Kidney epithelial cell (primary cell): ENCODE measurements at regions not wholly inside any gene's neighbourhood (a gene's known extent, or its start where the extent isn't known, plus 50 kb on each side); places are given as distances from the start of the nearest gene placed in this dataset.

Experiments
- DNase-seq: peaks from one replicate; pipeline ENCODE4 v3.0.0-alpha.2; 2010; ENCODE audit warnings: low read depth
- H3K27me3 ChIP-seq: 2 replicates; pipeline ENCODE4 v1.6.0; 2011; ENCODE audit warnings: low read length; ENCODE audit not compliant: control insufficient read depth, insufficient read depth
- H3K36me3 ChIP-seq: 2 replicates; pipeline ENCODE4 v1.5.1; 2011; ENCODE audit warnings: low read length; ENCODE audit not compliant: control insufficient read depth, insufficient read depth
- H3K4me3 ChIP-seq: 2 replicates; pipeline ENCODE4 v1.5.1; 2011; ENCODE audit warnings: low read depth, mild to moderate bottlenecking, control low read depth, low read length
- CTCF ChIP-seq: IDR thresholded peaks from 2 replicates; pipeline ENCODE4 v1.5.1; 2011; ENCODE audit warnings: mild to moderate bottlenecking, moderate library complexity, low read length, control low read depth, inconsistent platforms; ENCODE audit not compliant: insufficient read depth, poor library complexity, severe bottlenecking

DNA sequence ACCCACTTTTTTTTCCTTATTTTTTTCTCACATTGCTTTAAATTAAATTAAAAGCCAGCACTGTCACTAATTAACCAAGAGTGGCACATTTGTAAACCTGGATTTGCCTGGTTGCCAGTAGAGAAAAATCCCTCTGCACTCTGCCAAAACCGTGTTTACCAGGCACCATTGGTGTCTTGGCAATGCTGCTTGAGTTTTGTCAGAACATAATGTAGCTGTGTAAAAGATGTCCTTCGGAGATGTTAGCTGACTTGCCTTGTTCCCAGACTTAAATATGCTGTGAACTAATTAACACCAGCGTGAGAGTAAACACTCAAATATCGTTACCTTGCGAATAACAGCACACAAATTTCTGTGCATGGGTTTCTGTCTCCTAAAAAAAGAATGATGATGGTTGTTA lies 694.9 kb upstream of the ID4 start:
- no peaks in the 10 kb centered on the region for H3K27me3 ChIP-seq
- no peaks in the 10 kb centered on the region for H3K36me3 ChIP-seq
- H3K4me3 ChIP-seq = no peak overlapping the region
- TF ChIP-seq CTCF = no peak
- no peak for DNase-seq

DNA sequence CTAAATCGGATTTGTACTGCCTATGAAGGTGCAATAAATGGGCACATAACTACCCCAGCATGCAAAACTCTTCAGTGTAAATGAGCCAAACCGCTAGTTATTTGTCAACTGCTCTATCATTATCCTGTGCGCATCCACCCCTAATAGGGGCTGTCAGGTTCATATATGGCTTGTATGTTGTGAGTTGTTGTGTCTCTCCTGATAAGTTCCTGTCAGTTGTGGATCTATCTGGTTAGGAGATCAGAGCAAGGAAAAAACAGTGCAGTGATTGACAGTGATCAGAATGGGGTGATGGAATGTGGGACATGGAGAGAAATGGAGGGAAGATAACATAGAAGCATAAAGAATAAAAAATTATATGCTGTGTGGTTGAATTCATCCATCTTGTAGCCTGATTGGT lies 686.9 kb upstream of the ID4 start:
- H3K4me3 ChIP-seq = no peak overlapping the region
- DNase-seq = no peak
- no peaks in the 10 kb centered on the region for H3K36me3 ChIP-seq
- no peak for TF ChIP-seq CTCF
- no peaks in the 10 kb centered on the region for H3K27me3 ChIP-seq

DNA sequence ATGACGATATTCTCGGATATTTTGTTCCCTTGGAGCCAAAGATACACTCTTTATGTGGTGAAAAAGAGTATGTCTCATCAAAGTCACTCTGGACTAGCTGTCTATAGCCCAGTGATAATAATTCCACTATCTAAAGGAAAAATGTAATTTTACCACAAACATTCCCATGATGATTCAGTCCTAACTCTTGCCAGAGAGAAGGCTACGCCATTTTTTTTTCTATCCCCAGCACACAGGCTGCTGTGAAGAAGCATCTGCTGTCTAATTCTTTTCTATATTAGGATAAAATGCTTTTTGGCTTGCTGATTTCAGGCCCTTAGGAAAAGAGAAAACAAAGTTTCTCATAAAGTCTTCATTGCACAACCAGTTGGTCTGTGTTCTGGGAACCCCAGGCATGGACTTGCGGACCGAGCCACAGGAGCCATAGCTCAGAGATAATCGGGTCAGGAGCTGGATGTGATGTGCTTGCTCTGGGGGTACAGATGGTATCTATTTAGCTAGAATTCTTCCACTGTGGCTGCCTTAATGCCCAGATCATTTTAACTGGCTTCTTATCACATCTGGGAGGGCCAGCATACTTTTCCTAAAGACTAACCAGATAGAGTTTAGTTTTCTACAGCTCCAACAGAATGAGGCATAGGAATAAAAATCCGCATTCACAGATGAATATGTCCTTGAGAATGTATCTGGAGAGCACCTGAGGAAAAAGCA lies 683.7 kb upstream of the ID4 start:
- Histone ChIP-seq H3K27me3 (no peaks in the 10 kb centered on the region), H3K4me3 (no peak overlapping the region), H3K36me3 (no peaks in the 10 kb centered on the region)
- no peak for TF ChIP-seq CTCF
- no peak for DNase-seq

GRCh38 chr6:19153981-19154295 lies 683.2 kb upstream of the ID4 start:
- Histone ChIP-seq H3K27me3 (no peaks in the 10 kb centered on the region), H3K4me3 (no peak overlapping the region), H3K36me3 (no peaks in the 10 kb centered on the region)
- no peak for DNase-seq
- no peak for TF ChIP-seq CTCF

GRCh38 chr6:19156443-19156842 lies 680.7 kb upstream of the ID4 start:
- no peaks in the 10 kb centered on the region for H3K27me3 ChIP-seq
- no peak overlapping the region for H3K4me3 ChIP-seq
- no peak for TF ChIP-seq CTCF
- DNase-seq = no peak
- H3K36me3 ChIP-seq = no peaks in the 10 kb centered on the region

DNA sequence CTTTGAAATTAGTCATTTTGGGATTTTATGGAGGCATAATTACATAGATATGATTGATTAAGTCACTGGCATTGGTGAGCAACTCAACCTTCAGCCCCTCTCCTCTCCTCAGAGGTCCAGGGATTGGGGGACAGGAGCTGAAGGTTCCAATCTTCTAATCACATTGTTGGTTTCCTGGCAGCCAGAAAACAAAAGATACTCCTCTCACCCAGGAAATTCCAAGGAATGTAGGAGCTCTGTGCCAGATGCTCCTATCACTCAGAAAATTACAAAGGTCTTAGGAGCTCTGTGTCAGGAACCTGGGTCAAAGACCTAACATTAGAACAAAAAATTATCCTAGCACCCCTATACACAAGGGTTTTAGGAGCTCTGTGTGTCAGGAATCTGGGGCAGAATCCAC lies 679.7 kb upstream of the ID4 start:
- Histone ChIP-seq H3K27me3 (no peaks in the 10 kb centered on the region), H3K4me3 (no peak overlapping the region), H3K36me3 (no peaks in the 10 kb centered on the region)
- no peak for TF ChIP-seq CTCF
- DNase-seq = no peak
